T-cell (primary cell): ENCODE measurements at regions not wholly inside any gene's neighbourhood (a gene's known extent, or its start where the extent isn't known, plus 50 kb on each side); places are given as distances from the start of the nearest gene placed in this dataset.
A peak's percentile ranks its signal among the peaks of the same experiment; 100 is the strongest.

Experiments used
- ATAC-seq, 4 experiments: fragments of 200-7000 bp in 3 of 4; fragments of 150-1000 bp in 1 of 4; cut with Tn5 transposase; replicated peaks in 1 of 4; 1 replicate in 3 of 4; 2 replicates in 1 of 4; pipeline ENCODE4 v1.10.0; 2021; ENCODE audit warnings: moderate library complexity in 3 of 4, mild to moderate bottlenecking in 2 of 4, moderate number of reproducible peaks in 1 of 4
- CTCF ChIA-PET, 2 donors: fragments of 300-600 bp; sonication (Branson Sonifier 250); formaldehyde crosslinking; loops; one replicate each; lab custom pipeline; 2022; ENCODE audit warnings: antibody characterized with exemption in 2 of 2; lab: Charles Lee
- POLR2A ChIA-PET, 2 donors: fragments of 300-600 bp; sonication (Branson Sonifier 250); formaldehyde crosslinking; loops; one replicate each; lab custom pipeline; 2022; ENCODE audit warnings: antibody characterized with exemption in 2 of 2; lab: Charles Lee
- DNase-seq, 35 experiments: peaks; one replicate each; pipeline versions ENCODE4 v3.0.0 to v3.0.0-alpha.2; 2013 to 2023
- H3K27ac ChIP-seq: one replicate; pipeline ENCODE4 v1.5.1; 2013; ENCODE audit warnings: low read length
- H3K27me3 ChIP-seq, 2 experiments: replicated peaks in 1 of 2; 1 replicate in 1 of 2; 2 replicates in 1 of 2; pipeline versions ENCODE4 v1.6.1 to v1.7.0; 2013; ENCODE audit warnings: low read length in 1 of 2, mixed read lengths in 1 of 2; ENCODE audit not compliant: control insufficient read depth in 2 of 2, insufficient read depth in 2 of 2; ENCODE audit errors: extremely low read depth in 1 of 2
- H3K36me3 ChIP-seq, 2 donors: 1 replicate in 1 of 2; 2 replicates in 1 of 2; pipeline versions ENCODE4 v1.6.1 to v1.7.0; 2013; ENCODE audit warnings: low read length in 1 of 2; ENCODE audit not compliant: control insufficient read depth in 2 of 2, insufficient read depth in 1 of 2; ENCODE audit errors: extremely low read depth in 1 of 2
- H3K4me1 ChIP-seq, 2 experiments: 1 replicate in 1 of 2; 2 replicates in 1 of 2; pipeline versions ENCODE4 v1.6.1 to v1.7.0; 2013; ENCODE audit warnings: low read length in 2 of 2, mixed read lengths in 1 of 2; ENCODE audit not compliant: insufficient read depth in 2 of 2, control insufficient read depth in 1 of 2; ENCODE audit errors: extremely low read depth in 1 of 2
- H3K4me3 ChIP-seq, 2 donors: 1 replicate in 1 of 2; 2 replicates in 1 of 2; pipeline versions ENCODE4 v1.5.1 to v1.7.0; 2013; ENCODE audit warnings: mild to moderate bottlenecking in 2 of 2, low read length in 1 of 2, moderate library complexity in 1 of 2; ENCODE audit not compliant: control insufficient read depth in 1 of 2; ENCODE audit errors: extremely low read depth in 1 of 2
- H3K9me3 ChIP-seq: 2 replicates; pipeline ENCODE4 v1.7.0; 2013
- H3K27ac Mint-ChIP-seq, 2 donors: one replicate each; pipeline ENCODE4 v1.8.0; 2020 to 2021; ENCODE audit warnings: mild to moderate bottlenecking in 2 of 2, mixed read lengths in 2 of 2
- H3K27me3 Mint-ChIP-seq, 2 donors: one replicate each; pipeline ENCODE4 v1.8.0; 2021 to 2022; ENCODE audit warnings: mixed read lengths in 2 of 2
- H3K36me3 Mint-ChIP-seq: one replicate; pipeline ENCODE4 v1.8.0; 2021; ENCODE audit warnings: mixed read lengths
- H3K4me1 Mint-ChIP-seq, 3 donors: one replicate each; pipeline ENCODE4 v1.8.0; 2020 to 2022; ENCODE audit warnings: mixed read lengths in 3 of 3, mild to moderate bottlenecking in 1 of 3
- H3K4me3 Mint-ChIP-seq, 3 donors: one replicate each; pipeline ENCODE4 v1.8.0; 2020 to 2022; ENCODE audit warnings: mild to moderate bottlenecking in 3 of 3, mixed read lengths in 3 of 3, moderate library complexity in 3 of 3
- H3K9me3 Mint-ChIP-seq, 3 donors: one replicate each; pipeline ENCODE4 v1.8.0; 2020 to 2022; ENCODE audit warnings: mixed read lengths in 3 of 3
- WGBS: methylation state at CpG from one replicate; pipeline ENCODE4 v1.1.5; 2013; ENCODE audit warnings: missing lambda C conversion rate; ENCODE audit not compliant: insufficient coverage; 5-methylcytosine and 5-hydroxymethylcytosine counted together

DNA sequence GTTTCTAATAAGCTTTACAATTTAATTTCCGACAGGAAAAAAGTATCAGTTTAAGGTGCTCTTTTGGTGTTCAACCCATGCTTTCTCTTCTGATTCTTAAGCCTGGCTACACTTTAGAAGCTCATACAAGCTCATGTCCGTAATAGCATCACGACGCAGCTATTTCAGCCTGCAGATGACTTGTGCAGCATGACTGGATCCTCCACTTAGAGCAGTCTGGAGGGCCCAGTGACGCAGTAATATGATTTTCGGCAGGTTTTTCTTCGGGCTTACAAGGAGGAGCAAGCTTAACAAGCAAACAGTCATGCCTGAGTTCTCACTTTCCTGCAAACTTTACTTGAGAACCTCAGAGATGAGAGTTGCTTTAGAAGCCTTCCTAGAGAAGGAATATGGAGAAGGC is 85.3 kb upstream of the MAML3 start:
- Histone ChIP-seq H3K9me3 (no peaks in the 10 kb centered on the region), H3K4me1 (peaks cover 18% of the 10 kb centered on the region in 2 experiments), H3K36me3 (no peaks in the 10 kb centered on the region), H3K27me3 (peaks cover 0 to 16% of the 10 kb centered on the region in 2 experiments), H3K4me3 (no peak overlapping the region), H3K27ac (no peak overlapping the region)
- H3K4me1 Mint-ChIP-seq, result peaks cover 32 to 38% (median 32%) of the 10 kb centered on the region in 3 donors
- peaks cover 4 to 7% of the 10 kb centered on the region in 2 donors for H3K27me3 Mint-ChIP-seq
- no peak for DNase-seq
- POLR2A ChIA-PET, result no interaction called here
- H3K36me3 Mint-ChIP-seq, result no peaks in the 10 kb centered on the region
- no peak for ATAC-seq
- no peak overlapping the region for H3K4me3 Mint-ChIP-seq
- WGBS, result 97% methylated on average over 7 of the region's 7 CpGs
- CTCF ChIA-PET, result interaction anchor here in 1 of 2 donors (0.6 to 1.2 kb wide), 2 partner anchors 8 to 1127 kb away, joined by 3 read pairs; no protein-coding TSS in a partner anchor
- no peak overlapping the region for H3K27ac Mint-ChIP-seq
- no peaks in the 10 kb centered on the region for H3K9me3 Mint-ChIP-seq

DNA sequence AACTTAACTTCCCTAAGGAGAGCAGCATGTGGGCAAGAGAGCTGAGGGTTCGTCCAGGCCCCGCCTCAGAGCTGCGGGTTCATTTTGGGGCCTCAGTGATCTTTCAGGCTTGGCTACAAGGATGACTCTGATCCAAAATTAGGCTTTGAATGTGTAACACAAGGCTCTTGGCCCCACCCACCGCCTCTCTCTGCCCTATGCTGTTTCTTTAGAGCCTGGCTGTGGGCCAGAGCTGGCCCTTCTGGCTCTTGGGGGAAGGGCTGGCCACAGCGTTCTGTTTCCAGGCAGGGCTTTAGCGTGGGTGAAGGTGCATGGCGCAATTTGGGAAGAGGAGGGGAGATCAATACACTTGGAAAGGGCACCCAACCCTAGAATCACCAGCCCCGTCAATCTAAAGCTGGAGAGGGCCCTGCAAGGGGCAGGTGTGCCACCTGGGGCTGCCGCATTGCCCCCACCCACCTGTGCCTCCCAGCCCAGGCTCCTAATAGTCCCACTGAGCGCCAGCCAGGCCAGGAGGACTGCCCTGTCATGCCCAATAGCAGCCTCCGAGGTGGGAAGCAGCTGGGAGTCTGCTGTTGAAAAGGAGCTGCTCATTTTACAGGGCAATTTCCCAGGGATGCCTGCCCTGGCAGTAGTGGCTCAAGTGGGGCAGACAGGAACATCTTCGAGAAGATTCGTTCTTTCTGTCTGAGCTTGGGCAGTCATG is 84.5 kb upstream of the MAML3 start:
- WGBS, result 82% methylated on average over 8 of the region's 13 CpGs
- ChIA-PET CTCF (interaction anchor here in 1 of 2 donors (0.6 to 1.2 kb wide), 2 partner anchors 9 to 148 kb away, joined by 3 read pairs; no protein-coding TSS in a partner anchor), POLR2A (no interaction called here)
- Histone ChIP-seq H3K27ac (no peak overlapping the region), H3K9me3 (no peaks in the 10 kb centered on the region), H3K27me3 (peaks cover 0 to 16% of the 10 kb centered on the region in 2 experiments), H3K4me1 (peaks cover 21 to 22% of the 10 kb centered on the region in 2 experiments), H3K4me3 (no peak overlapping the region), H3K36me3 (no peaks in the 10 kb centered on the region)
- no peaks in the 10 kb centered on the region for H3K9me3 Mint-ChIP-seq
- ATAC-seq (no peak), DNase-seq (no peak)
- H3K4me1 Mint-ChIP-seq, result peaks cover 32 to 37% (median 33%) of the 10 kb centered on the region in 3 donors
- no peak overlapping the region for H3K27ac Mint-ChIP-seq
- no peak overlapping the region for H3K4me3 Mint-ChIP-seq
- no peaks in the 10 kb centered on the region for H3K36me3 Mint-ChIP-seq
- peaks cover 4 to 7% of the 10 kb centered on the region in 2 donors for H3K27me3 Mint-ChIP-seq

DNA sequence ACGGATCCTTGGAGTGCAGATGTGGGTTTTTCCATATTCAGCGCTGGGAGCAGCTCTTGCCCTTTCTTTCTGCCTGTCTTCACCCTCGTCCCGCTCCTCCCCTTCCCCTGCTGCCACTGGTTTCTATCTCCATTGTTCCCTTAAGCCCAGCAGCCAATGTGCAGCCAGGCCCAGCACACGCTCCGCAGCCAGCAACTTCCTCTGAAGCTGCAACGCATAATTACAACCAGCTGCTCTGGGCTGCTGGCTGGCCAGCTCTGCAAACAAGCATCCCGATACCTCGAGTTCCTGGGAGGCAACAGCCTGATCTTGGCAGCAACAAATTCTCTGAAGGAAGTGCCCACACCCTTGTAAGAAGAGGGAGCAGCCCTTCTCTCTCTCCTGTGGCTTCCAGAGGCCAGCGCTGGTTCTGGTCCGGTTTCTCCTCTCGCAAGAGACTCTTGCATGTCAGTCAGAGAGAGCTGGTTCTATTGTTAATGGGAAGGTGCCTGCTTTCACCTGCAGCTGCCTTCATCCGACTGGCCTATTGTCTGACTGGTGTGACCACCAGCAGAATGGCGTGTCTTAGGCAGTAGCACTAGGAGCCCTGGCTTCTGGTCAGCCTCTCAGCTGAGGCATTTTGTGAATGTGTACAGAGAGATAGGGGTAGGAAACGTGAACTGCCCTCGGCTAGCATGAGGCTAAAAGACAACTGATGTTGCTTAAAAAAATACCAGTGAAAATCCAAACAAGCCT is 83.8 kb upstream of the MAML3 start:
- peaks cover 16 to 18% of the 10 kb centered on the region in 2 experiments for H3K4me1 ChIP-seq
- 61% methylated on average over 12 of the region's 16 CpGs for WGBS
- H3K36me3 ChIP-seq, result no peaks in the 10 kb centered on the region
- no peak overlapping the region for H3K27ac Mint-ChIP-seq
- H3K27me3 ChIP-seq, result peaks cover 0 to 16% of the 10 kb centered on the region in 2 experiments
- H3K4me3 Mint-ChIP-seq, result no peak overlapping the region
- no peaks in the 10 kb centered on the region for H3K9me3 Mint-ChIP-seq
- CTCF ChIA-PET, result interaction anchor here in 1 of 2 donors (0.6 to 1.2 kb wide), 2 partner anchors 10 to 147 kb away, joined by 3 read pairs; no protein-coding TSS in a partner anchor
- ATAC-seq (no peak), DNase-seq (peak in 1 of 35 experiments; percentile 13)
- no peak overlapping the region for H3K27ac ChIP-seq
- no peak overlapping the region for H3K4me3 ChIP-seq
- H3K9me3 ChIP-seq, result no peaks in the 10 kb centered on the region
- peaks cover 26 to 29% (median 26%) of the 10 kb centered on the region in 3 donors for H3K4me1 Mint-ChIP-seq
- H3K27me3 Mint-ChIP-seq, result peaks cover 4 to 7% of the 10 kb centered on the region in 2 donors
- POLR2A ChIA-PET, result no interaction called here
- H3K36me3 Mint-ChIP-seq, result no peaks in the 10 kb centered on the region

DNA sequence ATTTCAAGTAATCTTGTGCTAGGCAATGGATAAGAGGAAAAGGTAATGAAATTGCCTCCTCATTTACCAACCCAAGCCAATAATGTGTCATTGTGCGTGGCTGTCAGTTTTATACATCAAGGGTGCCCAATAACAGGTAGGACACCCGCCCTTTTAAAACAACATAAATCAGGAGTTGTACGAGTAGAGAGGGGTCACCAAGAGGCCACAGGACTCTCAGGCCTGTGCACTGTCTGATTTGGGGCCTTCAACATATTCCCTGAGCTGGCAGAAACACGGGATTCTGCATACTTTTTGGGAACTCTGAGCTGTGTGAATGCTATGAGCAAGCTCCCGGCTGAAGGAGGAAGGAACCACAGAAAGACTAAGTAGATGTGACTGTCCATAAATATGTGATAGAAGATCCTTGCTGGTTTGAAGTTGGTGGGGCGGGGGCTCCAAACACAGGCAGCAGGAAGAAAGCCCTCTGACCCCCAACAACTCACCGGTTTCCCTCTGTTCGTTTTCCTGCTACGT is 82.7 kb upstream of the MAML3 start:
- no peak overlapping the region for H3K4me3 ChIP-seq
- Mint-ChIP-seq H3K4me3 (no peak overlapping the region), H3K27me3 (peaks cover 4 to 7% of the 10 kb centered on the region in 2 donors), H3K36me3 (no peaks in the 10 kb centered on the region), H3K9me3 (no peaks in the 10 kb centered on the region), H3K27ac (no peak overlapping the region), H3K4me1 (peaks cover 16 to 19% (median 17%) of the 10 kb centered on the region in 3 donors)
- H3K4me1 ChIP-seq, result peaks cover 8 to 9% of the 10 kb centered on the region in 2 experiments
- no peak overlapping the region for H3K27ac ChIP-seq
- ATAC-seq, result no peak
- DNase-seq, result no peak
- CTCF ChIA-PET, result no interaction called here
- H3K27me3 ChIP-seq, result peaks cover 0 to 16% of the 10 kb centered on the region in 2 experiments
- H3K36me3 ChIP-seq, result no peaks in the 10 kb centered on the region
- POLR2A ChIA-PET, result no interaction called here
- 64% methylated on average over 2 of the region's 9 CpGs for WGBS
- H3K9me3 ChIP-seq, result no peaks in the 10 kb centered on the region

DNA sequence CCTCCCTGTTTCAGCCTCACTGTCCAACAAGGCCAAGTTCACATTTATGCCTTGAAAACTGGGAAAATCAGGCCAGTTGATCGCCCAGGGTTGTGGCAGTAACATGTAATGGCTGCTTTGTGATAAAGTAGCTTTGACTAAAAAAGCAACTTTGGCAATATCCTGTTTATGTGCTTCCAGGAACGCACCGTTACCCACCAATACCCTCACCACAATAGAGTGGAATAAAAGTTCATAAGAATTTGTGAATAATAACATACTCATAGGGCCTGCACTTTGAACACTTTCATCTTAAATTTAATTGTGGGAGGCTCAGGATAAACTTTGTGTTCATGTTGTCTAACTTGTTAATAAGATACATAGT is 80.7 kb upstream of the MAML3 start:
- Histone ChIP-seq H3K27ac (no peak overlapping the region), H3K4me1 (peaks cover 8 to 9% of the 10 kb centered on the region in 2 experiments), H3K36me3 (no peaks in the 10 kb centered on the region), H3K9me3 (no peaks in the 10 kb centered on the region), H3K4me3 (no peak overlapping the region), H3K27me3 (peaks cover 0 to 19% of the 10 kb centered on the region in 2 experiments)
- ATAC-seq, result no peak
- Mint-ChIP-seq H3K9me3 (peaks cover 0 to 3% (median 0%) of the 10 kb centered on the region in 3 donors), H3K36me3 (no peaks in the 10 kb centered on the region), H3K27ac (peak overlapping the region in 1 of 2 donors; percentile 48), H3K4me1 (peaks cover 15 to 19% (median 17%) of the 10 kb centered on the region in 3 donors), H3K27me3 (peaks cover 9 to 14% of the 10 kb centered on the region in 2 donors), H3K4me3 (no peak overlapping the region)
- no peak for DNase-seq
- POLR2A ChIA-PET, result no interaction called here
- no CpG with 5 or more reads among the region's 3 CpGs for WGBS
- CTCF ChIA-PET, result interaction anchor here (1.0 to 1.3 kb wide), 2 partner anchors 9 to 18 kb away, joined by 3 to 8 read pairs; no protein-coding TSS in a partner anchor
